ENCODE measurements at regions not wholly inside any gene's neighbourhood (a gene's known extent, or its start where the extent isn't known, plus 50 kb on each side); places are given as distances from the start of the nearest gene placed in this dataset.
A peak's percentile ranks its signal among the peaks of the same experiment; 100 is the strongest.

DNA sequence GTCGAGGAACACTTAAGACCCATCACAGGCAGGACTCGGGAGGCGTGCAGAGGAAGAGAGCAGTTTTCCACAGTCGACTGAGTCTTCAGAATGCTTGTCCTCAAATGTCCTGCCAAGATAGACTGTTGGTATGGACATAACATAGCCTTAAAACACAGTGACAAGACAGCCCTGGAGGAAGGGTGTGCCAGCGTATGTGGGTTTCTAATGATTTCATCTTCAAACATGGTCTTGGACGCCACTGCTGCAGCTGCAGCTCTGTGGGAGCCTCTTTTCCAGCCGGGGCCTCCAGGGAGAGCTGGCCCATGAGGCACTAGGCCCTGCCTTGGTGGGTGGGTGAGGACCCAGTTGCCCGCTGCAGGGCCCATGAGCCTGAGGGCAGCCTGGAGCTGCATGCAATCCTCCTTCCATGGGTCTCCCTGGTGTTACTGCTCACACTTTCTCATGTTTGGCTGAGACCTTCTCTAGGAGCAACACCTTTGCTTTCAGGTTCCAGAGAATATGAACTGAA lies 198.6 kb downstream of the KLF13 start:
- Mint-ChIP-seq H3K27me3 (ENCODE audit: low read depth) (no peaks in the 10 kb centered on the region), H3K4me3 (no peak overlapping the region), H3K4me1 (peaks cover 12% of the 10 kb centered on the region), H3K36me3 (ENCODE audit: low read depth) (peaks cover 3% of the 10 kb centered on the region), H3K27ac (ENCODE audit: unreplicated experiment) (peak overlapping the region; percentile 43), H3K9me3 (no peaks in the 10 kb centered on the region)
- DNase-seq (ENCODE audit: low read depth, low spot score), result no peak
- TF ChIP-seq, protein P1, sequence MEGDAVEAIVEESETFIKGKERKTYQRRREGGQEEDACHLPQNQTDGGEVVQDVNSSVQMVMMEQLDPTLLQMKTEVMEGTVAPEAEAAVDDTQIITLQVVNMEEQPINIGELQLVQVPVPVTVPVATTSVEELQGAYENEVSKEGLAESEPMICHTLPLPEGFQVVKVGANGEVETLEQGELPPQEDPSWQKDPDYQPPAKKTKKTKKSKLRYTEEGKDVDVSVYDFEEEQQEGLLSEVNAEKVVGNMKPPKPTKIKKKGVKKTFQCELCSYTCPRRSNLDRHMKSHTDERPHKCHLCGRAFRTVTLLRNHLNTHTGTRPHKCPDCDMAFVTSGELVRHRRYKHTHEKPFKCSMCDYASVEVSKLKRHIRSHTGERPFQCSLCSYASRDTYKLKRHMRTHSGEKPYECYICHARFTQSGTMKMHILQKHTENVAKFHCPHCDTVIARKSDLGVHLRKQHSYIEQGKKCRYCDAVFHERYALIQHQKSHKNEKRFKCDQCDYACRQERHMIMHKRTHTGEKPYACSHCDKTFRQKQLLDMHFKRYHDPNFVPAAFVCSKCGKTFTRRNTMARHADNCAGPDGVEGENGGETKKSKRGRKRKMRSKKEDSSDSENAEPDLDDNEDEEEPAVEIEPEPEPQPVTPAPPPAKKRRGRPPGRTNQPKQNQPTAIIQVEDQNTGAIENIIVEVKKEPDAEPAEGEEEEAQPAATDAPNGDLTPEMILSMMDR (conservative IDR thresholded peaks at IDR 0.05), result no peak

DNA sequence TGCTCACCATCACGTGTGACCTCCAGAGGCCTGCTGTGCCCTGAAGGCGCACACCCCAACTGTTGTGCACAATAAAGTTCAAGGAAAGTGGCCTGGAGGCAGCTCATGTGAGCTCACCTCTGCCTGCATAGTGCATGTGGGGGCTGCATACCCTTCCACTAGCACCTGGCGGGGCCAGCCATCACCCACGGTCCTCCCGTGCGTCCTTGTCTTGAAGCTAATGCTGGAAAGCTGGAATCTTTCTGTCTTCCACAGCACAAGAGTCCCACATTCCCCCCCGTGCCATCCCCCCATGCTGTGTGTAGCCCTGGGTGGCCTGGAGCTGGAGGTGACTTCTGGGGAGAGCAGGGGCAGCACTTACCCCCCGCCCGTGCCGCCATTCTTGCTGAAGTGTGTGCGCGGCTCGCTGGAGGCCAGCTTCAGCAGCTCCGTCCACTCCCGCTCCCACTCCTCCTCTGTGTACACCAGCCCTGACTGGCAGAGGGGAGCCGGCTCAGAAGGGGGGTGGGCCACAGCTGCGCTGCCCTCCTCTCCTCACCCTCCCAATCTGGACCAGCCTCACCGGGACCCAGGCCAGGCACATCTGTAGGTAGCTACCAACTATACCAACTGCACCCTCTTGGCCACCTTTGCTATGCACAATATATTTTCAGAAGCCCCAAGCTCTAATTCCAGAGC lies 199.5 kb downstream of the KLF13 start:
- Mint-ChIP-seq H3K4me1 (peaks cover 12% of the 10 kb centered on the region), H3K9me3 (no peaks in the 10 kb centered on the region), H3K27ac (ENCODE audit: unreplicated experiment) (no peak overlapping the region), H3K4me3 (no peak overlapping the region), H3K27me3 (ENCODE audit: low read depth) (no peaks in the 10 kb centered on the region), H3K36me3 (ENCODE audit: low read depth) (peaks cover 3% of the 10 kb centered on the region)
- TF ChIP-seq, protein P1 (conservative IDR thresholded peaks at IDR 0.05), result no peak
- no peak for DNase-seq (ENCODE audit: low read depth, low spot score)

DNA sequence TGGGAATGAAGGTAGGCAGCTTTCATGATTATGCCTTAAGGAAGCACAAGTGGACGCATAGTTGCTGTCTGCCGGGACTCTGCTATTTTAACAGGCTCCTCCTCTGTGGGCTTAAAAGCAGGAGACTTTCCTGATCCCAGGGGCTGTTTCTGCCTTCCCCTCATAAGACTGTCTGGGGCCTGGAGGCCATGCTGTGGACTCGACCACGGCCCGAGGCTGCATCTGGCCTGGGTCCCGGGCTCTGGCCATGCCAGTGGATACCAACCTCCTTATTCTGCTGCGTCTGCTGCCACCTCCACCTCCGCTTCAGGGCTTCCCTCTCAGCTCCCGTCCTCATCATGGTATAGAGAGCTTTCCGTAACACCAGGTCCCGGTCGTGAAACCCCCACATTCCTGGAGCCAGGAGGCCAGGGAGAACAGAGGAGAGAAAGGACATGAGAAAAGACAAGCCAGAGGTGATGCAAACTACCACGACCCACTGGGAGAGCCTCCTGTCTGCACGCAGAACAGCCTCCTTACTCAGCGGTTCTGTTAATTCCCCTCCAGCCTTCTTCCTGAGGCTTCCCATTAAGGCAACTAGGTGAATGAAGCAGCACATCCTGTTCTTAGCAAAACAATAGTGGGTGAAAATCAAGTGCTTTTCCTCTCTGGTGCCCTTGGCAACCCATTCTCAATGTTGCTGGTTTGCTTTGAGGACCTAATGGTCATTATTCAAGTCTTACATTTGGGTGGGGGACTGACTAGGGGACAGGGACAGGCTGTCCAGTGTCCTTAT lies 200.5 kb downstream of the KLF13 start:
- TF ChIP-seq, protein P1 (conservative IDR thresholded peaks at IDR 0.05), result no peak
- Mint-ChIP-seq H3K9me3 (no peaks in the 10 kb centered on the region), H3K4me1 (peaks cover 8% of the 10 kb centered on the region), H3K27ac (ENCODE audit: unreplicated experiment) (no peak overlapping the region), H3K4me3 (no peak overlapping the region), H3K27me3 (ENCODE audit: low read depth) (no peaks in the 10 kb centered on the region), H3K36me3 (ENCODE audit: low read depth) (peaks cover 3% of the 10 kb centered on the region)
- no peak for DNase-seq (ENCODE audit: low read depth, low spot score)

DNA sequence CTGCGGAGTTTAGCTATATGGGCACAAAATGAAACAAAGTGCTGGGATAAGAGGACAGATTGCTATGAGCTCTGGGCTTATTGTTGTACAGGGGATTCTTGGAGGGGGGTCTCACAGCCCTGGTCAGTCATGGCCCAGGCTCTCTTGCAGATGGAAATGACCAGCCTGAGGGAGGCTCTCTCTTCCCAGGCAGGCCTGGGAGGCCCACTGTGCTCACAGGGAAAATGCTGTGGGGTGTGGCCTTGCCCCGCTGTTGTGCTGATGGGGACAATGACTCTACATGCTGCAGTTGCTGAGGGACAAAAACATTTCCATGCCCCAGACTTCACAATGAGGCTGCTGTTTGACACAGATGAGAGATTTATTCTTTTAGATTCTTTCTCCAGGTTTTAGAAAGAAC lies 202.2 kb downstream of the KLF13 start:
- Mint-ChIP-seq H3K4me3 (no peak overlapping the region), H3K9me3 (no peaks in the 10 kb centered on the region), H3K27me3 (ENCODE audit: low read depth) (no peaks in the 10 kb centered on the region), H3K27ac (ENCODE audit: unreplicated experiment) (peak overlapping the region; percentile 31), H3K4me1 (peaks cover 8% of the 10 kb centered on the region), H3K36me3 (ENCODE audit: low read depth) (peaks cover 3% of the 10 kb centered on the region)
- no peak for DNase-seq (ENCODE audit: low read depth, low spot score)
- TF ChIP-seq, protein P1 (conservative IDR thresholded peaks at IDR 0.05), result no peak

DNA sequence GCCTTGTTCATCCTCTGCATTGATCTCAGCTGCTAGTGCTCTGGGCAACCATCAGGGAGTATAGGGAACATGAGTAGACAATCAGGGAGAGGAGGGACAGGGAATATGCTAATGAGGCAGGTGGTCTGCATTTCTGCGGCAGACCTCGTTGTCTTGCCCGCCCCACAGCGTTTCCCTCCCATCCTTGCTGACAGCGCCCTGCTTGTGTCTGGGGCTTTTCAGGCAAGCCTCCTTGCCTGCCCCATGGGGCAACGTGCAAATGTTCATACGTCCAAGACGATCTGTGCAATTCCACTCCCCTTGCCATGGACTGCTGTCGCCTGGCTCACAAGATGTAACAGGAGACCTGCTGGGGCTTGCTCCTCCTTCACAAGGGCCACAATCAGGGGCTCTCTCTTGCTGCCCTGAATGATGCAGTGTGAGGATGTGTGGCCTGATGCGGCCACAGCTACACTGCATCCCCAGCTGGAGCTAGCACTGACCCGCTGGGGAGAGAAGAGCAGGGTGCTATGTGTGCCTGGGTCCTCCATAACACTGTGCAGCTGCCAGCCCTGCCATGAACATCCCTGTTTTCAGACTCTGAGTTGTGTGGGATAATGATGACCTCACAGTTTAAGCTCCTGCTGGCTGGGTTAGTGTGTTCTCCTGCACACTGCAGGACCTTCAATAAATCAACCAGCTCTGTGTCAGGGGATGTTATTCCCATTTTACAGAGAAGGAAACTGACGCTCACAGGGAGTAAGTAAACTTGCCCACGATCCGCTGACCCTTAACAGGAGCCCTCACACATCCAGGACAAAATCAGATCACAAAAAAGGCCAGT lies 211.3 kb downstream of the KLF13 start:
- H3K9me3 Mint-ChIP-seq, result peaks cover 2% of the 10 kb centered on the region
- DNase-seq (ENCODE audit: low read depth, low spot score), result no peak
- no peaks in the 10 kb centered on the region for H3K4me1 Mint-ChIP-seq
- H3K4me3 Mint-ChIP-seq, result no peak overlapping the region
- peaks cover 6% of the 10 kb centered on the region for H3K27me3 Mint-ChIP-seq (ENCODE audit: low read depth)
- H3K27ac Mint-ChIP-seq (ENCODE audit: unreplicated experiment), result no peak overlapping the region
- H3K36me3 Mint-ChIP-seq (ENCODE audit: low read depth), result no peaks in the 10 kb centered on the region
- TF ChIP-seq, protein P1 (conservative IDR thresholded peaks at IDR 0.05), result no peak

Measured in neural crest cell (in vitro differentiated cells).